D721Med (cell line): ENCODE measurements at regions not wholly inside any gene's neighbourhood (a gene's known extent, or its start where the extent isn't known, plus 50 kb on each side); places are given as distances from the start of the nearest gene placed in this dataset.

Source experiments
- DNase-seq: peaks from one replicate; pipeline ENCODE4 v3.0.0; 2011; ENCODE audit warnings: low spot score; ENCODE audit not compliant: insufficient read length
- FAIRE-seq: peaks from 2 replicates; lab custom pipeline; 2011; peaks lifted over from hg19 to GRCh38; lab: Jason Lieb, UNC
- CTCF ChIP-seq: IDR thresholded peaks from 2 replicates; pipeline ENCODE4 v1.5.1; 2012; ENCODE audit warnings: mild to moderate bottlenecking, control low read depth; ENCODE audit not compliant: insufficient read depth; ENCODE audit errors: missing control alignments

GRCh38 chr20:56723331-56723730 is 94.2 kb downstream of the TFAP2C start:
- no peak for FAIRE-seq

GRCh38 chr20:56724241-56724757 is 95.2 kb downstream of the TFAP2C start:
- DNase-seq (no peak), FAIRE-seq (no peak)
- no peak for TF ChIP-seq CTCF

More at GRCh38 chr20:56723331-56723730, 94.2 kb downstream of the TFAP2C start:
- TF ChIP-seq CTCF: no peak
- no peak for DNase-seq

- DNase-seq: no peak
- no peak for TF ChIP-seq CTCF
- FAIRE-seq: no peak
Observed at GRCh38 chr20:56730003-56730402, 100.9 kb downstream of the TFAP2C start.

- no peak for DNase-seq
- no peak for FAIRE-seq
- no peak for TF ChIP-seq CTCF
Observed at GRCh38 chr20:56730996-56731395, 101.9 kb downstream of the TFAP2C start.

GRCh38 chr20:56731476-56731875 is 102.4 kb downstream of the TFAP2C start:
- FAIRE-seq (no peak), DNase-seq (no peak)
- no peak for TF ChIP-seq CTCF

GRCh38 chr20:56733967-56734366 is 104.9 kb downstream of the TFAP2C start:
- no peak for TF ChIP-seq CTCF
- no peak for DNase-seq
- no peak for FAIRE-seq

GRCh38 chr20:56735084-56735642 is 106.1 kb downstream of the TFAP2C start:
- FAIRE-seq: no peak

More at GRCh38 chr20:56735084-56735642, 106.1 kb downstream of the TFAP2C start:
- no peak for TF ChIP-seq CTCF
- DNase-seq: no peak
